Heart left ventricle (tissue), 16 donors: ENCODE measurements at regions not wholly inside any gene's neighbourhood (a gene's known extent, or its start where the extent isn't known, plus 50 kb on each side); places are given as distances from the start of the nearest gene placed in this dataset.

Experiments
- ATAC-seq, 4 donors: fragments of 200-7000 bp; cut with Tn5 transposase; one replicate each; pipeline ENCODE4 v1.9.1; 2020 to 2022; ENCODE audit warnings: moderate library complexity in 4 of 4, mild to moderate bottlenecking in 3 of 4, moderate number of reproducible peaks in 1 of 4
- DNase-seq, 5 donors: peaks; one replicate each; pipeline ENCODE4 v3.0.0-alpha.2; 2020
- H3K27ac ChIP-seq, 12 donors: fragments of 200-600 bp; sonication (generic) in 4 of 12; one replicate each; pipeline versions ENCODE4 v1.5.0 to v1.8.0; 2016 to 2022; ENCODE audit warnings: mild to moderate bottlenecking in 2 of 12
- H3K27me3 ChIP-seq, 9 donors: fragments of 200-600 bp; sonication (generic) in 2 of 9; one replicate each; pipeline versions ENCODE4 v1.5.1 to v1.8.0; 2016 to 2022; ENCODE audit warnings: mild to moderate bottlenecking in 3 of 9
- H3K36me3 ChIP-seq, 9 donors: fragments of 200-600 bp; sonication (generic) in 2 of 9; one replicate each; pipeline versions ENCODE4 v1.5.0 to v1.8.0; 2018 to 2022; ENCODE audit warnings: mild to moderate bottlenecking in 2 of 9
- H3K4me1 ChIP-seq, 12 donors: fragments of 200-600 bp; sonication (generic) in 4 of 12; one replicate each; pipeline versions ENCODE4 v1.5.0 to v1.8.0; 2016 to 2022; ENCODE audit warnings: mild to moderate bottlenecking in 3 of 12
- H3K4me3 ChIP-seq, 12 donors: fragments of 200-600 bp; sonication (generic) in 4 of 12; one replicate each; pipeline versions ENCODE4 v1.5.0 to v1.8.0; 2017 to 2022; ENCODE audit warnings: mild to moderate bottlenecking in 9 of 12, moderate library complexity in 4 of 12
- H3K9me3 ChIP-seq, 12 donors: fragments of 200-600 bp; sonication (generic) in 4 of 12; one replicate each; pipeline versions ENCODE4 v1.5.0 to v1.8.0; 2016 to 2022; ENCODE audit warnings: mild to moderate bottlenecking in 1 of 12
- CTCF ChIP-seq, 12 donors: fragments of 200-600 bp; sonication (generic) in 4 of 12; IDR thresholded peaks; one replicate each; pipeline versions ENCODE4 v1.5.0 to v1.8.0; 2018 to 2022; ENCODE audit warnings: antibody characterized with exemption in 12 of 12, mild to moderate bottlenecking in 5 of 12
- POLR2A ChIP-seq, 2 donors: fragments of 450-650 bp; IDR thresholded peaks; one replicate each; pipeline ENCODE4 v1.6.1; 2017; ENCODE audit warnings: antibody characterized with exemption in 2 of 2, mild to moderate bottlenecking in 2 of 2, moderate library complexity in 2 of 2
- WGBS, 4 donors: extraction: QIAGEN DNeasy Blood & Tissue Kit in 2 of 4; methylation state at CpG; one replicate each; pipeline versions ENCODE4 v1.1.5 to v1.1.7; 2013 to 2018; 5-methylcytosine and 5-hydroxymethylcytosine counted together
- intact Hi-C, 10 donors: fragments of 100-400 bp; cut with DNase I; formaldehyde crosslinking; loops; one replicate each; pipeline versions ENCODE4 v1.11.1 to v1.14.2; 2022
- donor health status: ischemic (EF 13 %, LVEDD 7.1; RV severe dilation, severe dysfunction).
- donor health status: healthy with polysubstance abuse.
- donor health status: DM: no; HTN: yes; CAD: no.
- donor health status: DM: no; HTN: no; CAD: no.
- donor health status: ischemic (EF 25% LVEDD 6.9; RV normal size, moderate dysfunction).
- donor health status: ischemic (EF 25% LVEDD 5.7; RV mildly dilated, moderate dysfunction).
- donor health status: healthy.
- donor health status: DM: yes; HTN: yes; CAD: no.
- donor health status: ischemic (EF 35%, LVEDD 5.7; RV mildly dilated, moderate dysfunction).
- donor health status: nonischemic (EF 11% LVEDD 7.7; RV severe dilation, severe dysfunction).
- donor health status: DM: yes; HTN: yes; CAD: no.
- donor health status: PGD.
- donor health status: ischemic (EF 29% LVEDD 5.4; RV normal size, mild dysfunction).
- donor health status: nonischemic (EF 23%, LVEDD 6.1; RV moderate dilation, normal function).

- WGBS, 4 donors = 77 to 84% (median 81%) methylated on average over 4 of the region's 4 CpGs
- intact Hi-C loops = loop anchor here in 7 of 10 donors (5.0 to 10.0 kb wide), 4 partner anchors 74 to 194 kb away; partner anchors contain the start of gene GNAI1 (in 2 of the 7)
Measured at GRCh38 chr7:80288175-80289122, 153.8 kb downstream of the GNAI1 start.

GRCh38 chr7:80287400-80288174, 153.0 kb downstream of the GNAI1 start:
- intact Hi-C loops = loop anchor here in 7 of 10 donors (5.0 to 10.0 kb wide), 4 partner anchors 73 to 193 kb away; partner anchors contain the start of gene GNAI1 (in 2 of the 7)
- H3K4me3 ChIP-seq = no peak overlapping the region

More at GRCh38 chr7:80288175-80289122, 153.8 kb downstream of the GNAI1 start:
- TF ChIP-seq POLR2A (IDR thresholded peaks at IDR 0.05) (no peak), CTCF (IDR thresholded peaks at IDR 0.05) (peak in 7 of 12 donors; percentile 10 to 52 (median 47))
- DNase-seq (no peak), ATAC-seq (no peak)
- Histone ChIP-seq H3K9me3 (no peaks in the 10 kb centered on the region), H3K4me1 (peaks cover 0 to 8% (median 0%) of the 10 kb centered on the region in 12 donors), H3K27ac (no peak overlapping the region), H3K4me3 (no peak overlapping the region), H3K27me3 (no peaks in the 10 kb centered on the region), H3K36me3 (no peaks in the 10 kb centered on the region)

GRCh38 chr7:80286611-80287010, 152.0 kb downstream of the GNAI1 start:
- no peak for TF ChIP-seq POLR2A (IDR thresholded peaks at IDR 0.05)
- TF ChIP-seq CTCF (IDR thresholded peaks at IDR 0.05) = no peak
- intact Hi-C loops = loop anchor here in 7 of 10 donors (5.0 to 10.0 kb wide), 4 partner anchors 72 to 192 kb away; partner anchors contain the start of gene GNAI1 (in 2 of the 7)
- no peak for ATAC-seq

More at GRCh38 chr7:80287400-80288174, 153.0 kb downstream of the GNAI1 start:
- Histone ChIP-seq H3K27ac (no peak overlapping the region), H3K9me3 (no peaks in the 10 kb centered on the region), H3K36me3 (no peaks in the 10 kb centered on the region), H3K4me1 (peaks cover 0 to 8% (median 0%) of the 10 kb centered on the region in 12 donors), H3K27me3 (no peaks in the 10 kb centered on the region)
- WGBS, 4 donors = 64 to 94% (median 83%) methylated on average over 2 of the region's 2 CpGs
- DNase-seq (no peak), ATAC-seq (no peak)
- TF ChIP-seq POLR2A (IDR thresholded peaks at IDR 0.05) (no peak), CTCF (IDR thresholded peaks at IDR 0.05) (no peak)

More at GRCh38 chr7:80286611-80287010, 152.0 kb downstream of the GNAI1 start:
- H3K36me3 ChIP-seq = no peaks in the 10 kb centered on the region
- no peaks in the 10 kb centered on the region for H3K9me3 ChIP-seq
- no peak for DNase-seq
- peaks cover 0 to 8% (median 0%) of the 10 kb centered on the region in 12 donors for H3K4me1 ChIP-seq
- 95 to 98% (median 97%) methylated on average over 2 of the region's 2 CpGs for WGBS, 4 donors
- no peak overlapping the region for H3K27ac ChIP-seq
- H3K27me3 ChIP-seq = no peaks in the 10 kb centered on the region
- no peak overlapping the region for H3K4me3 ChIP-seq
